ENCODE measurements at regions not wholly inside any gene's neighbourhood (a gene's known extent, or its start where the extent isn't known, plus 50 kb on each side); places are given as distances from the start of the nearest gene placed in this dataset.

DNA sequence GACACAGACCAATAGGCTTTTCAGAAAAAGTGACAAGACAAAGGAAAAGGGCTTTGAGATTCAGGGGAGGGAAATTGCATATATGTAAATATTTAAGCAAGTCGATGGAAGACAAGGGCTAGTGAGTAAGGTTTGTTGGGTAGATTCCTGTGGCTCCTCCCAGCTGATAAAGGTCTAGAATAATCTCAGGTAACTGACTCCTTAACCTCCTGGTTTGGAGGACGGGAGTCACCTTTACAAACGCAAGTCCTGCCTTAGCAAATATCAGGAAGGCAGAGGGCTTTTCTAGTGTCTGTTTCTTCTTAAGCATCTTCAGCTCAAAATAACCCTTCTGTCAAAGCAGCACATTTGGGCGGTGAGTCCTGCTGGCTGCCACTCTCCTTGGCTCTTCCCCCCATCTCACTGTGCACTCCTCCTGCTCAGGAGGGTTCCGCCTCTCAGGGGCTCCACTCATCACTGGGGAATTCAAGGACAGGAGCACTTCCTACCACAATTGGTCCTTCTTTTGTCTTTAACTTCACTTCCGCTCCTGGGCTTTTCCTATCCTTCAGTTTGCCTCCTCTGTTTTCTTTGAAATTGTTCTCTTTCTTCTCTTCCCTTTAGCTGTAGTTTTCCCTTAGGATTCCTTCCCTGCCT is 496.3 kb upstream of the KLF6 start:
- no peak for TF ChIP-seq CTCF (conservative IDR thresholded peaks at IDR 0.05)
- no peak for TF ChIP-seq EZH2 (IDR thresholded peaks at IDR 0.05; ENCODE audit: low read depth)
